ENCODE measurements at regions not wholly inside any gene's neighbourhood (a gene's known extent, or its start where the extent isn't known, plus 50 kb on each side); places are given as distances from the start of the nearest gene placed in this dataset.
A peak's percentile ranks its signal among the peaks of the same experiment; 100 is the strongest.

DNA sequence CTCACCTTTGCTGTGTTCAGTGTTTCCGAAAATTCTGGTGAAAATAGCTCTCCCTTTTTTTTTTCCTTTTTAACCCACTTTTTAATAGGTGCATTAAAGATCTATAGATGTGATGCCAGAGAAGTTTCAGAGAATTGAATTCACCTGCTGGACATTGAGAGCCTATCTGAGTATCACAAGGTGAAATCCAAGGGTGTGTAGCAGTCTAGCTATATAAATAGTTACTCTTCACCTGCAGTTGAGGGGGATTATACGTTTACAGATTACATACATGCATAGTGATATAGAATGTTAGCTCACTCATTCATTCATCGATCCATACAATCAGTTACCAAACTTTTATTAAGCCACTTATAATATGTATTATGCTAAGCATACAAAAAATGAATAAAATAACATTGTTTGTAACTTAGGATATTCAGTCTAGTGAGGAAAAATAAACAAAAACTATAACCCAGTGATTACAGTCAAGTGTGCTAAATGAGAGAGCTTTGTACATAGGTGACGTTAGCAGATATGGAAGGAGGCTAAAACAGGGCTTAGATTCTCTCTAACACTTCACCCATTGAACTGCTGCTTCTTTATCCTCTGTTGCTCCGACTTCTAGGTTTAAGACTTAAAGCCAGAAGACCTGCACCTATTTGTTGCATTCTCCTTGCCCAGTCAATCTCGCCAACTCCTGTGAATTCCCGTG is 769.0 kb downstream of the STIM2 start:
- H3K27me3 Mint-ChIP-seq = no peaks in the 10 kb centered on the region
- no peak overlapping the region for H3K27ac Mint-ChIP-seq
- ChIA-PET POLR2A (no interaction called here), CTCF (no interaction called here)
- Histone ChIP-seq H3K27ac (ENCODE audit: low read depth, low read length) (peak overlapping the region; percentile 9), H3K4me3 (ENCODE audit: low read length) (no peak overlapping the region), H3K36me3 (ENCODE audit: insufficient read depth, low read length) (no peaks in the 10 kb centered on the region), H3K4me1 (ENCODE audit: insufficient read depth, low read length) (no peaks in the 10 kb centered on the region), H3K27me3 (ENCODE audit: insufficient read depth, low read length, poor library complexity, severe bottlenecking) (no peaks in the 10 kb centered on the region), H3K9me3 (ENCODE audit: low read length) (no peaks in the 10 kb centered on the region)
- no peaks in the 10 kb centered on the region for H3K36me3 Mint-ChIP-seq
- H3K9me3 Mint-ChIP-seq = peaks cover 0 to 16% (median 2%) of the 10 kb centered on the region in 5 donors
- no peak overlapping the region for H3K4me3 Mint-ChIP-seq
- no peak for DNase-seq
- no peaks in the 10 kb centered on the region for H3K4me1 Mint-ChIP-seq

DNA sequence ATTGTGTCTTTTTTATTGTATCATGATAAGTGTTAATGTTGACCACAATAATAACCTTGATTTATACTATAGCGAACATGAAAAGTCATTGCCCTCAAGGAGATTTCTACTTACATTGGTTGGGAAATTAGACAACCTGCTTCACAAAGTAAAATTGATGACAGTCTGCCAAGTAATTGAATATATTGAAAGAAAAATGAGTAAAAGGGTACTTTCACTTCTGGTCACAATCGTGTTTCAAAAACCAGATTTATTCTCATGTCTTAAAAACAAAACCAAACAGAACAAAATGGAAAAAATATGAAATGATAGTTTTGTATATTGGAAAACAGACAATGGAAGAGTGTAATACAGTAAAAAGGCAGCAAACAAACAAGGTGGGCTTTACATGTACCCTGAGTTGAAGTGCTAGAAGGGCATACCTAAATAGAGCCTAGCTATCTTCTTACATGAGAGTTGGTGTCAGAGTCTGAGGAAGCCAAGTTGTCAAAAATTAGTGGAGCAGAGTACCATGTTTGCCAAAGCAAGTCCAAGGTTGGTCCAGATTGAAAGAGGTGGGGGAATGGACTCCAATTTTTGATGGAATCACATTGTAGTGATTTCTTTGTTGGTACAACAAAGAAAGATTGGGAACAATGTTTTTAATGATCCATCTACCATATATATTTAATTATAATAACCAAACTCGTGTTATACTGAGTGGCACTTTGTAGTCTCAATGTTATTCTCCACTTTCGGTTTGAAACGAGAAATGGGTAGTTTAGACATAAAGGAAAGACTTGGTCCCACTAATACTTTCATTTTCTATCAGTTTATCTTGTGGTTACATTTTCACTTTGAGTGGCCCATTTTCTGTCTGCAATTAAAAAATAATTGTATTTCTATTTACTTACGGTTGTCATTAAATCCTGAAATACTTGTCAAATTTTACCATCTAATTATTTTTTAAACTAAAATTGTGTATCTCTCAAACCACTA is 775.6 kb downstream of the STIM2 start:
- no peaks in the 10 kb centered on the region for H3K27me3 Mint-ChIP-seq
- ChIA-PET POLR2A (no interaction called here), CTCF (no interaction called here)
- Histone ChIP-seq H3K27me3 (ENCODE audit: insufficient read depth, low read length, poor library complexity, severe bottlenecking) (no peaks in the 10 kb centered on the region), H3K27ac (ENCODE audit: low read depth, low read length) (no peak overlapping the region), H3K4me3 (ENCODE audit: low read length) (no peak overlapping the region), H3K4me1 (ENCODE audit: insufficient read depth, low read length) (no peaks in the 10 kb centered on the region), H3K36me3 (ENCODE audit: insufficient read depth, low read length) (no peaks in the 10 kb centered on the region), H3K9me3 (ENCODE audit: low read length) (no peaks in the 10 kb centered on the region)
- no peak for DNase-seq
- peaks cover 0 to 14% (median 3%) of the 10 kb centered on the region in 5 donors for H3K9me3 Mint-ChIP-seq
- no peak overlapping the region for H3K27ac Mint-ChIP-seq
- H3K4me3 Mint-ChIP-seq = no peak overlapping the region
- H3K4me1 Mint-ChIP-seq = no peaks in the 10 kb centered on the region
- H3K36me3 Mint-ChIP-seq = no peaks in the 10 kb centered on the region

DNA sequence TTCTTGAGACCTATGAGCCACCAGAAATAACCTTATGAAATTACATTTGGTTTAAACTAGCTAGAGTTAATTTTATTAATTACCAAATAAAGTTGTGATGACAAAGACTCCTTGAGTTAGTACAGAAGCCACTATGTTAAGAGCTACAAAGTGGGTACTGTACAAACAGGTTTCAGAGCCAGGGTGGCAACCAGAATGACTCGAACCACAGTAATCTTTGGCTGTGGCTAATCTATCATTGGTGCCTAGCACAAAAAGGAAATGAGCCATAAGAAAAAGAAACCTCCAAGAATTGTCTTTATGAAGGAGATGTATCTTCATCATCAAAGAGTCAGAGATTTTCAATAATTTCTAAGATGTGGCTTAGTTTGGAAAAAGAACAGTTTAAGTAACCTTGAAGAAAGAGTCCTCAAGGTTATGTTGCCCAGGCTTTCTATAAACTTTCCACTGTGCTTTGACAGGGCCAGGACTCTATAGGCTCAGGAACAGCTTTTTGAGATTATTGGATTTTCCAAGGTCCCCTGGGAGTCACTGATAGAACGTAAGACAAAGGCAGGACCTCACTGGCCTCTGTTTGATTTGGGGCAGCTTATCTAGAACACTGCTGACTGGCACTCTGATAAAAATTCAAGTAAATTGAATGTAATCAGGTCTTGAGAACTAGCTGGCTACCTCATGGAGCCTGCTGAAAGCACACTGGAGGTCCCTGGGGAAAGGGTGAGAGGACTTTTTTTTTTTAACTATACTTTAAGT is 777.7 kb downstream of the STIM2 start:
- no peaks in the 10 kb centered on the region for H3K27me3 ChIP-seq (ENCODE audit: insufficient read depth, low read length, poor library complexity, severe bottlenecking)
- H3K4me1 Mint-ChIP-seq = no peaks in the 10 kb centered on the region
- no peaks in the 10 kb centered on the region for H3K27me3 Mint-ChIP-seq
- H3K4me3 Mint-ChIP-seq = no peak overlapping the region
- no peak overlapping the region for H3K27ac ChIP-seq (ENCODE audit: low read depth, low read length)
- DNase-seq = no peak
- H3K36me3 ChIP-seq (ENCODE audit: insufficient read depth, low read length) = no peaks in the 10 kb centered on the region
- H3K36me3 Mint-ChIP-seq = no peaks in the 10 kb centered on the region
- no peak overlapping the region for H3K4me3 ChIP-seq (ENCODE audit: low read length)
- no peaks in the 10 kb centered on the region for H3K9me3 ChIP-seq (ENCODE audit: low read length)
- no peaks in the 10 kb centered on the region for H3K4me1 ChIP-seq (ENCODE audit: insufficient read depth, low read length)
- no peak overlapping the region for H3K27ac Mint-ChIP-seq
- ChIA-PET CTCF (no interaction called here), POLR2A (no interaction called here)
- peaks cover 0 to 22% (median 3%) of the 10 kb centered on the region in 5 donors for H3K9me3 Mint-ChIP-seq

DNA sequence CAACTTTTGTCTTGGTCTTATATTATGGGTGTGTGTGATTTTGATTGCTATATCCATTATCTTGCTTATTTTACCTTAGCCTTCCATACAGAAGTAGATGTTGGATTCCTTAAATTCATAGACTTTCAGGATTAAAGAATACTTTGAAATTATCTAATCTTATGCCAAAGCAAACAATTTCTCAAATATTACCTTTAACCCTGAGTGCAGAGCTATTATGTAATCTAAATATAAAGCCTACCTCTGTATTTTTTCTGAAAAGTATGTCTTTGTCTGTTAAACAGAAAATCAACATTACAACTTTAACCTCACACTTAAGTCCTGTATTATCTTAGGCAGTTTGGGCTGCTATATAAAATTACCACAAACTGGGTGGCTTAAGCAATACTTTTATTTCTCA is 782.5 kb downstream of the STIM2 start:
- Histone ChIP-seq H3K4me1 (ENCODE audit: insufficient read depth, low read length) (no peaks in the 10 kb centered on the region), H3K27me3 (ENCODE audit: insufficient read depth, low read length, poor library complexity, severe bottlenecking) (no peaks in the 10 kb centered on the region), H3K9me3 (ENCODE audit: low read length) (no peaks in the 10 kb centered on the region), H3K4me3 (ENCODE audit: low read length) (no peak overlapping the region), H3K27ac (ENCODE audit: low read depth, low read length) (no peak overlapping the region), H3K36me3 (ENCODE audit: insufficient read depth, low read length) (no peaks in the 10 kb centered on the region)
- no peaks in the 10 kb centered on the region for H3K36me3 Mint-ChIP-seq
- H3K27me3 Mint-ChIP-seq = no peaks in the 10 kb centered on the region
- no peak overlapping the region for H3K4me3 Mint-ChIP-seq
- H3K4me1 Mint-ChIP-seq = no peaks in the 10 kb centered on the region
- H3K27ac Mint-ChIP-seq = no peak overlapping the region
- POLR2A ChIA-PET = no interaction called here
- H3K9me3 Mint-ChIP-seq = peaks cover 0 to 25% (median 3%) of the 10 kb centered on the region in 5 donors
- no peak for DNase-seq
- CTCF ChIA-PET = no interaction called here

DNA sequence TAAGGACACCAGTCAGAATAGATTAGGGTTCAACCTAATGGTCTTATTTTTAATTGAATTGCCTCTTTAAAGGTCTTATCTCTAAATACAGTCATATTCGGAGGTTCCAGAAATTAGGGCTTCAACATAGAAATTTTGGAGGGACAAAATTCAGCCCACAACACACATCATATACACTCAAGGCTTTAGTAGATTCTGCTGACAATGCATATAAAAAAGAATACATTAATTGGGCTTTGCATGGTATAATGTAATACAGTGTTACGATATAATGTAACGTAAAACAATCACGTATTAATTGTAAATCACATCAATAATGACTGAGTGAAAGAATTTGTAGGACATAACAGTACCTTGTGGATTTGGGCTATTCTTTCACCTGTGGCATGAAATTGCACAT is 787.8 kb downstream of the STIM2 start:
- H3K9me3 ChIP-seq (ENCODE audit: low read length) = no peaks in the 10 kb centered on the region
- ChIA-PET POLR2A (no interaction called here), CTCF (no interaction called here)
- H3K4me1 ChIP-seq (ENCODE audit: insufficient read depth, low read length) = no peaks in the 10 kb centered on the region
- DNase-seq = no peak
- H3K27ac ChIP-seq (ENCODE audit: low read depth, low read length) = no peak overlapping the region
- H3K27me3 Mint-ChIP-seq = no peaks in the 10 kb centered on the region
- no peak overlapping the region for H3K4me3 ChIP-seq (ENCODE audit: low read length)
- H3K36me3 Mint-ChIP-seq = no peaks in the 10 kb centered on the region
- H3K9me3 Mint-ChIP-seq = peaks cover 0 to 24% (median 2%) of the 10 kb centered on the region in 5 donors
- H3K4me3 Mint-ChIP-seq = no peak overlapping the region
- H3K36me3 ChIP-seq (ENCODE audit: insufficient read depth, low read length) = no peaks in the 10 kb centered on the region
- H3K27ac Mint-ChIP-seq = no peak overlapping the region
- H3K4me1 Mint-ChIP-seq = no peaks in the 10 kb centered on the region
- no peaks in the 10 kb centered on the region for H3K27me3 ChIP-seq (ENCODE audit: insufficient read depth, low read length, poor library complexity, severe bottlenecking)

DNA sequence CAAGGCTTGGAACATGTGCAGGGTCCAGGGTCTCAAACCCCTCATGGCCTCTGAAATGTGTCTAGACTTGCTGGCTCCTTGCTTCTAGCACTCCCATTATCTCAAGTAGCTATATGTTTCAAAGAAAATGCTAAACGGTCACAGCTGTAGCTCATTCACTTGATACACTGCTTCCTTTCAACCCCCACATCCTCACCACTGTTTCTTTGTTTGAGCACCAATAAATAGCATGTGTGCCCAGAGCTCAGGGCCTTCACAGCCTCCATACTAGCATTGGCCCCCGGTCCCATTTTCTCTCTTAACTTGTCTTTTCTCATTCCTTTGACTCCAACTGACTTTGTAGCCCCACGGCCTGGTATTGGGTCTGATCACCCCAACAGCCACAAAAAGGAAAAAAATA is 801.8 kb downstream of the STIM2 start:
- H3K27ac Mint-ChIP-seq = no peak overlapping the region
- peaks cover 0 to 14% (median 4%) of the 10 kb centered on the region in 5 donors for H3K9me3 Mint-ChIP-seq
- H3K4me3 Mint-ChIP-seq = no peak overlapping the region
- H3K36me3 Mint-ChIP-seq = no peaks in the 10 kb centered on the region
- ChIA-PET POLR2A (no interaction called here), CTCF (no interaction called here)
- H3K27ac ChIP-seq (ENCODE audit: low read depth, low read length) = no peak overlapping the region
- H3K4me1 ChIP-seq (ENCODE audit: insufficient read depth, low read length) = no peaks in the 10 kb centered on the region
- H3K4me3 ChIP-seq (ENCODE audit: low read length) = no peak overlapping the region
- no peaks in the 10 kb centered on the region for H3K27me3 Mint-ChIP-seq
- H3K4me1 Mint-ChIP-seq = no peaks in the 10 kb centered on the region
- H3K36me3 ChIP-seq (ENCODE audit: insufficient read depth, low read length) = no peaks in the 10 kb centered on the region
- H3K9me3 ChIP-seq (ENCODE audit: low read length) = no peaks in the 10 kb centered on the region
- no peaks in the 10 kb centered on the region for H3K27me3 ChIP-seq (ENCODE audit: insufficient read depth, low read length, poor library complexity, severe bottlenecking)
- DNase-seq = no peak

DNA sequence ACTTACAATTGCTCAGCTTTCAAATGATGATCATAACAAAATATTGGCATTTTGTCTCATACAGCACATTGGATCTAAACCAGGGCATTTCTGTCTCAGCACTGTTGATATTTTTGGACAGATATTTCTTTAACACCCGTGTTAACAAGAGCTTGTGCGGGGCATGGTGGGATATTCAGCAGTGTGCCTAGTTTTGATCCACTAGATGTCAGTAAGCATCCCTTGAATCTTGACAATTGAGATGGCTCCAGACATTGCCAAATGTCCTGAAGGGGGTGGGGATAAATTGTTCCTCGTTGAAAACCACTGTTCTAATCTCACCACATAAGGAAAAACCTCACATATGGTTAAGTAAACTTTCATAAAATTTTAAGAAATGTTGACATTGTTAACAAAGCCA is 806.3 kb downstream of the STIM2 start:
- Mint-ChIP-seq H3K27me3 (no peaks in the 10 kb centered on the region), H3K27ac (no peak overlapping the region), H3K9me3 (peaks cover 0 to 9% (median 7%) of the 10 kb centered on the region in 5 donors), H3K36me3 (no peaks in the 10 kb centered on the region), H3K4me3 (no peak overlapping the region), H3K4me1 (no peaks in the 10 kb centered on the region)
- DNase-seq = no peak
- Histone ChIP-seq H3K9me3 (ENCODE audit: low read length) (no peaks in the 10 kb centered on the region), H3K27ac (ENCODE audit: low read depth, low read length) (no peak overlapping the region), H3K36me3 (ENCODE audit: insufficient read depth, low read length) (no peaks in the 10 kb centered on the region), H3K27me3 (ENCODE audit: insufficient read depth, low read length, poor library complexity, severe bottlenecking) (no peaks in the 10 kb centered on the region), H3K4me1 (ENCODE audit: insufficient read depth, low read length) (no peaks in the 10 kb centered on the region), H3K4me3 (ENCODE audit: low read length) (no peak overlapping the region)
- POLR2A ChIA-PET = no interaction called here
- CTCF ChIA-PET = no interaction called here

DNA sequence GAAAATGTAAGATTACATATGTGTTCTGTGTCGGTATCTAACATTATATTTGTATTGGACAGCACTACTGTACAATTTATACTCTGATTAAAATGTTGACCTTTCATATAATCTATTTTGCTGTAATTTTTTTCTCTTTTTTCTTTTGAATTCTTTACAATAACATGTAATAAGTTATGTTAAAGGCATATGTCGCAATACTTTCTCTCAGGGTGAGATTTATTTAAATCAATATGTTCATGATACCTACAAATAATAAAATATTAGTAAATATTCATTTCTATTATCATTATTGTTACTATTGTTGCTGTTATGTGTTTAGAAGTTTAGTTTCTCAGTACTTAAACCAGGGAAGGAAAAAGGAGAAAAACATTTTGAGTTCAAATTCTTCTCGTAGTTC is 807.4 kb downstream of the STIM2 start:
- Mint-ChIP-seq H3K4me3 (no peak overlapping the region), H3K9me3 (peaks cover 0 to 9% (median 2%) of the 10 kb centered on the region in 5 donors), H3K4me1 (no peaks in the 10 kb centered on the region), H3K36me3 (no peaks in the 10 kb centered on the region), H3K27ac (no peak overlapping the region), H3K27me3 (no peaks in the 10 kb centered on the region)
- no peak for DNase-seq
- H3K27me3 ChIP-seq (ENCODE audit: insufficient read depth, low read length, poor library complexity, severe bottlenecking) = no peaks in the 10 kb centered on the region
- ChIA-PET CTCF (no interaction called here), POLR2A (no interaction called here)
- H3K36me3 ChIP-seq (ENCODE audit: insufficient read depth, low read length) = no peaks in the 10 kb centered on the region
- no peak overlapping the region for H3K4me3 ChIP-seq (ENCODE audit: low read length)
- no peaks in the 10 kb centered on the region for H3K4me1 ChIP-seq (ENCODE audit: insufficient read depth, low read length)
- H3K9me3 ChIP-seq (ENCODE audit: low read length) = no peaks in the 10 kb centered on the region
- H3K27ac ChIP-seq (ENCODE audit: low read depth, low read length) = no peak overlapping the region
